Stimulated activated naive CD4-positive, alpha-beta T cell (primary cell): ENCODE measurements at regions not wholly inside any gene's neighbourhood (a gene's known extent, or its start where the extent isn't known, plus 50 kb on each side); places are given as distances from the start of the nearest gene placed in this dataset.
"Not testable (repeated sequence)": the region's sequence is repeated elsewhere in the genome, so short reads cannot be mapped to it uniquely, and the experiment has no call there.

Source experiments
- DNase-seq, 6 experiments: peaks; one replicate each; lab custom pipeline; 2025; lab: John Stamatoyannopoulos, UW

DNA sequence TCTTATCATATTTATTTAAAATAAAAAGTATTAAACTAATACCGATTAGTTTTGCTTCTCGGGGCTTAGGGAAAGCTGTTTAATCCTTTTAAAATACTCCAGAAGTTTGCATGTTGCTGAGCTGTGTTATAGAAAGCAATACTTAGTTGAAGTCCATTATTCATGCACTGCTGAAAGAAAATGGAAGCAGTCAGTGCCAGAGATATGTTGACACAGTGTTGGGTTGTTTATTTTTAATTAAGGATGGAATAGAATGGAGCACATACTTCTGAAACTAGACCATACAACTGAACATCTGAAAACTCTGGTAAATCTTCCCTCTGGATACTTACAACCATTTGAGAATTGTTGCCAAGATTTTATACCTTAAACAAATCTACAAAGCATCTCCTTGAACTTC, 282.7 kb upstream of the CCDC179 start:
- DNase-seq = no peak

DNA sequence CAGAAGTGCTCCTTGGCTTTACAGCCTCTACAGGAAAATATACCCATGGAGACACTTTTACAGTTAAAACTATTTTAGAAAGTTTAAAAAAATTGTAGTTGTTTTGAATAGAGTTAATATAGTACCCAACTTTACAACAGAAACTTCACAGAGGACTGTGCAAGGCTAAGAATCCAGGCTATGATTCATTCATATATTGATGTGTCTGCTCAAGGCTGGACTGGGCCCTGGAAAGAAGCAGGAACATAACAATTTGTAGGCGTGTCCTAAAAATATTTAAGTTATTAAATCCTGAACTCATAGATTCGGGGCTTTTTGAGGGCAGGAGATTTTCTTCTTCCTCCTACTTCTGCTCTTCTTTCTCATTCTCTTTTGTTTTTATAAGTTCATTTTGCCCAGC, 291.5 kb upstream of the CCDC179 start:
- DNase-seq = no peak

DNA sequence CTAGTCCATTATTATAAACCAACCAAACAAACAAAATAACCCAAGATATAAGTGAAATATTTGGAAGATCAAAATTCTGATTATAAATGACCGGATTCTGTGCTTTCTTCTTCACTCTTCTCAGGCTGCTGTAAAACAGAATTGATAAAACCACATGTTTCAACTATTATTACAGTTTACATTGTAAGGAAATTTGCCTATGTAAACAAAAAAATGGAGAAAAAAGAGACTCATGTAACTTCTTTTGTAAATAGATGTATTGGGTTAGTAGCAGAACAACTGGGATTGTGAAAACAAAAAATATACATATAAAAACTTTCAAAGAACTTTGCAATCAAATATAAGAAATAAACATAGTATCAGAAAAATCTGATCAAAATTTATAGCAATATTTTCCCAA, 295.2 kb upstream of the CCDC179 start:
- no peak for DNase-seq

DNA sequence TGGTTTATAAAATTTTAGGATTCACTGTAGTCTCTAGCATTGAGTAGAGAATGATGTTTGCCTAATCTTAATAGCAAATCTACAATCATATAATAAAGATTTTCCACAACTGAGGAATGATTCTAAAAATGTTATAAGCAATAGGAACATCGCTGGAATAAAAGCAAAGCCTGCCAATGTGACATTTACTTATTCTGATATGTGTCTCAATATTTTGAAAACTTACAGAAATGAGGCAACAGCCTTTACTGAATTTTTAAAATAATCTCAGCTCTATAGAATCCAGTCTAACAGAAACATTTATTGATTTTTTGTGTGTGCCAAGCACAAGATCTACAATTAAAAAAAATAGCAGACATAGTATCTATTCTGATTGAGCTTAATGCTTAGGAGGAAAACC, 303.7 kb upstream of the CCDC179 start:
- DNase-seq = no peak

DNA sequence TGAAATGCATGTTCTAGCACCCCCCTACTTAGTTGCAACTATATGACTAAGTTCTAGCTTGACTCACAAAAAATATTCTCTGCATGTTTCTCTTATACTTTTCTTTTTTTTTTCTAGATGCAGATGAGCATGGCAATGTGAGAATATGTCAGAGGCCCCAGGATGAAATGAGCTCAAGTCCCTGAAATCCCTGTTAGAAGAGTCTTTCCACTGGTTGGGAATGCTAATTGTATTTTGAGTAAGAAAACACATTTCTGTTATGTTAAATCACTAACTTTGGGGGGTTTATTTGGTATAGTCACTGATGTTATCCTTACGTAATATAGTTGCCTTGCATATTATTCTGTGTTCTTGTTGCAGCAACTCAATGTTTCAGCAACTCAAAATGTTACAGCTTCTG, 306.1 kb upstream of the CCDC179 start:
- DNase-seq = no peak

DNA sequence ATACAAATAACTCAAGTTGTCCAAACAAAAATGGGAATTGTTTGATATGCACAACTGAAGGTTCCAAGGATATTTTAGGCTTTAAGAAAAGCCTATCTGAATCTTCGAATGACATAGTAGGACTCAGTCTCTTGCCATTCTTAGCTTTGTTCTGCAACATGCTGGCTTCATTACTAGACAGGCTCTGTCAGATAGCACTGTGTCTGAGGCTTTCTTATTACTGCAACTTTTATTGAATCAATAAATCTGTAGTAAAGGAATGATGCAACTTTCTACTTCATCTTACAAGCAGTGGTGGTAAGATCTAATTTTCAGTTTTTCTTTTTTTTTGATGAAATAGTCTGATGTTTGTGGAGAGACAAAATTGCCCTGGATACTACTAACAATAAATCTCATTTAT, 319.3 kb upstream of the CCDC179 start:
- DNase-seq = no peak

DNA sequence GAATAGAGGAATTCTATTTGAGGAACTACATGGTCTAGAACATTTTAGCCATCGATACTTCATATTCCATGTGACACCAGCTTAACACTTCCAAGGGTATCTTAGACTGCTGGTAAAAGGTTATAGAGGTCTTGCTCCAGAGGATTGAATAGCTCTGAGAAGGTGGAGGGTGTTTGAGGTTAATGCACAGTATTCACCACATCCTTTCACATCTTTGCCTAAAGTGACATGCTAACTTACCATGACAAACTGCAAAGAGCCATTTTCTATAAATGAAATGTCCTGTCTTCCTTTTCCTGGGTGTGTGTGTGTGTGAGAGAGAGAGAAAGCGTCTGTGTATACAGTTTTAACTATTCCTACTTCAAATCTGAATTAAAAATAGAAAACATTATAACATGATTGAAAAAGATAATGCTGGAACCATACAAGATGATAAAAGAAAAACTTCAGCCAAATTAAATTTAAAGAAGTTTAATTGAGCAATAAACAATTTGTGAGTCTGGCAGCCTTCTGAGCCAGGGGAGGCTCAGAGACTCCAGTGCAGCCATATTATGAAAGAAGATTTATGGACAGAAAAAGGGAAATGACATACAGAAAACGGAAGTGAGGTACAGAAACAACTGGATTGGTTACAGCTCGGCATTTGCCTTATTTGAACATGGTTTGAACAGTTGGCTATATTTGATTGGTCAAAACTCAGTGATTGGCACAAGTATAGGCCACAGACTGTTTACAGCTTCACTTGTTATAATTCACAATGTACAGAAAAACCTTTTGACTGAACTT, 320.9 kb upstream of the CCDC179 start:
- no peak for DNase-seq

DNA sequence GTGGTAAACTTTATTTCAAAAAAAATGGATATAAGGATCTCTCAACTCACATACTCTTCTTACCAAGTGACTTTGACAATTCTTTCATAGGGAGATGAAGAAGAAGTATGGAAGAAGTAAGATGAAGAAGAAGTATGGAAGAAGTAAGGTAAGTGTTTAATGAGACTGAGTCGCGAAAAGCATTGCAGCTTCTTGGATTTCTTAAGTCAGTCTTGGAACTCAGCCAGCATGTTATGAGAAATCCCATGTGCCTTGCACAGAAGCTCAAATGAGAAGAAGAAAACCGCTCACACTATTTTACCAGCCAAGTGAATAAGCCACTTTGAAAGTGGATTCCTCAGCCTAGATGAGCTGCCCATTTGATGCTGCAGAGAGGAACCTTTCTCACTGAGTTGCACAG, 332.0 kb upstream of the CCDC179 start:
- DNase-seq = no peak

DNA sequence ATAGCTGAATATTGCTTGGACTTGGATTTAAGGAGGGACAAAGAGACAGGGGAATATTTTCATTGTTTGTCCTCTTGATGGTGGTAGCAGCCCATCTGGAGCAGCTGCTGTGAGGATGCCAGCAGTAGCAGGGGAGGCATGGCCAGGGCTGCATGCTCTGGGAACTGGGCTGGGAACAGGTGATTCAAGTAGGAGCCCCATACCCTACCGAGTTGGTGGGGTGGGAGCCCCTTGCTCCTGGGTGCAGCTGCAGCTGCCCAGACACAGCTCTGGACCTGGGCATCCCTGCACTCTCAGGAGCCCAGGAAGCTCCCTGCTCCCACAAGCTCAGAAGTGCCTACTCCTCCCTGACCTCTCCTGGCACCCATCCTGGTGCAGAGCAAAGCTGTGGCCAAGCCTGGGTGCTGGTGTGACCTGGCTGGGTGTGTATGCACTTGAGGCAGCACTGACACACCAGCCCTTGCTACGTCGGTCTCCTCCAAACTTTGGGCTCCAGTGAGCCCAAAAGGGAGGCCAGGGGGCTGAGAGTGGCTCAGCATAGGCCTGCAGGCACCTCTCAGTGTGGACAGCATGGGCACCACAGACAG, 341.8 kb upstream of the CCDC179 start:
- no peak for DNase-seq

DNA sequence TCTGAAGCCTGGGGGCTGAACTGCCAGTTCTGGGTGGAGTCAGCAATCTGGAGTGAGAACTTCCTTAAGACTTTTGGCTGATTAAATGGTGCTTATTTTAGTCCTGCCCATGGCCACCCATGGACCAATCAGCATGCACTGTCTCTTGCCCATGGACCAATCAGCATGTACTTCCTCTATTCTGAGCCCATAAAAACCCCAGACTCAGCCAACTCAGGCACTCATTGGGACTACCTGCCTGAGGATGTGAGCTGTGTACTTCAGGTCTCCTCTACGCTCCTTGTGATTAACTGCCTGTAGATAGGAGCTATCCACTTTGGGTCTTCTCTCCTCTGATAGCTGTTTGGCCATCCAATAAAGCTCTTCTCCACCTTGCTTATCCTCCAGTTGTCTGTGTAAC, 342.3 kb upstream of the CCDC179 start:
- DNase-seq = no peak

DNA sequence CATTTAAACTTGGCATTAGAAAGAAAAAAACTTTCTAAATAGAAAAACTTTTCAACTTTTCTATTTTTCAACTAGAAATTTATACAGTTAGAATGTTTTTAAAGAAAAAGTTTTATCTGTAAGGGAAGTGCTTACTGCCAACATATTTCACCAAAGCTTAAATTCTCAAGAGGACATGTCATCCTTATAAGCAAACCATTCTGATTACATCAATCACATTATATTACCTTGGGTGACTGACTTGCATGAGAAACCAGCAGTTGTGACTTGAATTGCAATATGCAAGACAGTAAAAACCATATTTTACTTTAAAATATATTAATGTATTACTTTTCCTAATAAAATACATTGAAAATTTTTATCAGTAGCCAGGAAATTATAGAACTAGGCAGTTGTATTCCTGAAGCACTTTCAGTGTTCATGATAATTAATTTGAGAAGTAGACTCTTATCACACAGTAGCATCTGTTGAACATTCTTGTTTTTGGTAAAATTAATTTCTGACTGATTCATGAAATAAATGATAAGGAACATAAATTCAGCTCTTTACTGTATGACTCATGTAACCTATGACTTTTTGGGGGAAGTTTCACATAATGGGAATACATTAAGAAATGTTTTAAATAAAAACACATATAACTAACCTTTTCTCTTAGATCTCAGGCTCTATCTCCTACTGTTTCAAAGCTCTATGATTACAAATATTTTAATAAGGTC, 345.0 kb upstream of the CCDC179 start:
- DNase-seq = no peak

DNA sequence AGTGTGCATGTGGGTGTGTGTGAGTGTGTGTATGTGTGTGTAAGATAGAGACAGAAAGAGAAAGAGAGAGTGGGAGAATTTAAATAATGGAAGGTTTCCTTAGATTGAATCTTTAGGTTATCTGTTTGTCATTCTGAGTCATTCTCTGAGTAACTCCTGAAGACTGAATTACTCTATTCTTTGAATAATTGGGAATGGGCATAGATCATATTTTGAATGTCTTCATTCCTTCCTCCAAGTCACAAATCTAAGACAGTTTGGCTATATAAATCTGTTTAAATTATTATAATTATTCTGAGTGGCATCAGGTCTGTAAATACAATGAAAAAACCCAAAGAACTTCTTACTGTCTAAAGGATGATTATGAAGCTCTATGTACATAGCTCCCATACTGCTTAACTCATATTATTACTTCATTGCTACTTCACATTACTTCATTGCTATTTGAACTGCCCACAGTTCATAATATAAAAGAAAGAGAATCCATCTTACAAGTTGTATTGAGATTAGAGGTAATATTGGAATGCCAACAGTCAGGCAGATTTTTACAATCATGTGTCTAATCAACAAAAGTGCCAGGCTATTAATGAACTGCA, 346.6 kb upstream of the CCDC179 start:
- DNase-seq = no peak

DNA sequence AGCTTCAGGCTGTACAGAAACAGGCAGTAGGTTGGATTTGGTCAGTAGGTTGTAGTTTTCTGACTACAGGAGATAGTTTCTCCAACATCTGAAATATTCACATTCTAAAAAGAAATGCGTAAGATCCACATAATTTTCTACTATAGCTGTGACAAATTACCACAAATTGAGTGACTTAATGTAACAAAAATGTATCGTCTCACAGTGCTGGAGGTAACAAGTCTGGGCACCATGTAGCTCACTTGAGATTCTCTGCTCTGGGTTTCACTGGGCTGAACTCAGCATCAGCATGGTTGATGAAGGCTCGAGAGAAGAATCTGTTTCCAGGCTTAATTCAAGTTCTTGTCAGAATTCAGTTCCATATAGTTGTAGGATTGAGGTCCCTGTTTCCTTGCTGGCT, 350.9 kb upstream of the CCDC179 start:
- DNase-seq = no peak

DNA sequence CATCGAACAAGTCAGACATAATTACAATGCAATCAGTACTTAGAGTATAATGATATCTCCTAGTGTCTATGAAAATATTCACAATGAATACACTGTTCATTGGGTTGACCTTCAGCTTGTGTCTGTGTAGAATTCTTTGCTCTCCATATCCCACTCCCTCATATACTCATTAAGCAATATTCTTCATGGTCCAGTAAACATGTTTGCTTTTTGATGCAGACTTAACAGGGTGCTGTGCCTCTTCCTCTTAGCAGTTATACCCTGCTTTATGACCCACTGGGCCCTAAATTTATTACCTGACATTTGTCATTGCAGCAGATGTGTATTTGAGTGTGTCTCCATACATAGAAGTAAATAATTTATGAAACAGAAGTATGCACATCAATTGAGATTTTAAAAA, 352.5 kb upstream of the CCDC179 start:
- no peak for DNase-seq

DNA sequence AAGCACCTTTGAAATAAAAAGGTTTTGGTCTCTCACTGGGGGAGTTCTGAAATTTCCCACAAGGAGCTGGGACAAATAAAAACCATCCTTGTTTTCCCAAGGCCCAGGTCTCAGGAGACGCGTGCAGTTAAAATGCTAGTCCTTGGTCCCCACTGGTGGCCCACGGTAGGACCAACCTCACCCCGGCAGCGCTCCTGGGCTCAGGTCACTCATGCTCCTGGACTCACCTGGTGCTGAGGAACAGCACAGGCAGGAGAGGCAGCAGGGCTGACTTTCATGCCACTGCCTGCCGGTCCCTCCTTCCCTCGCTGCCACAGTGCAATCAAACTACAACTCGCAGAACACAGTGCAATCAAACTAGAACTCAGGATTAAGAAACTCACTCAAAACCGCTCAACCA, 356.8 kb upstream of the CCDC179 start:
- no peak for DNase-seq

DNA sequence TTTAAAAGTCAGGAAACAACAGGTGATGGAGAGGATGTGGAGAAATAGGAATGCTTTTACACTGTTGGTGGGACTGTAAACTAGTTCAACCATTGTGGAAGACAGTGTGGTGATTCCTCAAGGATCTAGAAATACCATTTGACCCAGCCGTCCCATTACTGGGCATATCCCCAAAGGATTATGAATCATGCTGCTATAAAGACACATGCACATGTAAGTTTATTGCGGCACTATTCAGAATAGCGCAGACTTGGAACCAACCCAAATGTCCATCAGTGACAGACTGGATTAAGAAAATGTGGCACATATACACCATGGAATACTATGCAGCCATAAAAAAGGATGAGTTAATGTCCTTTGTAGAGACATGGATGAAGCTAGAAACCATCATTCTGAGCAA, 359.8 kb upstream of the CCDC179 start:
- DNase-seq = not testable (repeated sequence)

DNA sequence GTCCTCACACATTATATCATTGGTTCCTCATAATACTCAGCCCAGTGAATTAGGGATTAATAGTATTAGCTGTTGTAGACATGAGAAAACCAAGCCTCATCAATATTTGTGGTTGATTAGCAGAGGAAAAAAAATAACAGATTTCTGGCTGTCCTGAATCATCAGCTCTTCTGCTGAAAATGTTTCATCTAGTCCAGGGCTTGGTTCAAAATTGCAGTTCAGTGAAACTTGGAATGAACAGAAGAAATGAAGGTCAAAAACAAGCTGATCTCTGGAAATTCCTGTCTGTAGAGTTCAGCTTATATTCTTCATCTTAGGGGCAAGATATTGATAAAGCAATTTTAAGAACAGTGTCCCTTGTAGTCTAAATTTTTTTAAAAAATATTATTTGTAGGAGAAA, 361.1 kb upstream of the CCDC179 start:
- no peak for DNase-seq

DNA sequence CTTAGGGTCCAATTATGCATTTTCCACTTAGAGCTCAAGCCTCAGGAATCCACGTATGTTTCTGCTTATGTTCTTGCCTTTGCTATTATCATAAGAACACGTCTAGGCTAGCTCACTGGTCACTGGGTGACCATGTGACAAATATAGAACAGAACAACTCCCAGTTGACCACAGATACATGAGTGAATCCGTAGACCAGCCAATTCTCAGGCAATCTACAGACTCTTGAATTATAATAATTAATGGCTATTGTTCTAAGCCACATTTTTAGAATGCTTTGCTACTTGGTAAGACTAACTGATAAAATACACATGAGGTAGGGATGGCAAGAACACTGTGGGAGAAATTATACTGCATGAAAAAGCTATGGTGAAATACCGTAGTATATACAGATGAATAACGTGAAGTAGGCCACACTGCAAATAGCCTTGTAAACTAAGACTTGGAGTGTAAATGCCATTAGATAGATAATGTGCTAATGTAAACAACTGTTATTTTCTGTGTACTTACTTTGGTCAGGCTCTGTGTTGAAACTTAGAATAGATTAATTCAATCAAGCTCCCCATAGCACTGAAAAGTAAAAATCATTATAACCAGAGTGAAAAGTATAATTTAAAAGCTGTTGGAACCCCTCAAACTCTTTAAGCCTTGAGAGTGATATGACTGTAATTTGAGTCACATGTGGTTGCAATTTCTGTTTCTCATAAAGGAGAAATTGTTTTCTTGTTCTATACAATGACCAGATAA, 366.2 kb upstream of the CCDC179 start:
- no peak for DNase-seq

DNA sequence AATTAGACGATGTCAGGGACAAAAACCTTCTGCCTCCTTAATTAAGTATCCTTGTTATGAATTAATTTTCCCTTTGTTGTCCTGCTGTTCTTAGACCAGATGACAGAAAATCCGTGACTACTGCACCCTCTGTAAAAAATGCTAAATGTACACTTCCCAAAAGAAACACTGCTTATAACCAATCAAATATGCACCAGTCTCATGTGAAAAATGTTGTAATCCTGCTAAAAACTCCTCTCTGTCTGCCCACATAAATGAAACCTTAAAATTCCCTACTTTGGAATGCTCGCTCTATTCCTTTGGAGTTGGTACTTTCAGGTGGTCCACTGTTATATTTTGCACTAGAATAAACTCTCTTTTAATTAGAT, 366.8 kb upstream of the CCDC179 start:
- no peak for DNase-seq

DNA sequence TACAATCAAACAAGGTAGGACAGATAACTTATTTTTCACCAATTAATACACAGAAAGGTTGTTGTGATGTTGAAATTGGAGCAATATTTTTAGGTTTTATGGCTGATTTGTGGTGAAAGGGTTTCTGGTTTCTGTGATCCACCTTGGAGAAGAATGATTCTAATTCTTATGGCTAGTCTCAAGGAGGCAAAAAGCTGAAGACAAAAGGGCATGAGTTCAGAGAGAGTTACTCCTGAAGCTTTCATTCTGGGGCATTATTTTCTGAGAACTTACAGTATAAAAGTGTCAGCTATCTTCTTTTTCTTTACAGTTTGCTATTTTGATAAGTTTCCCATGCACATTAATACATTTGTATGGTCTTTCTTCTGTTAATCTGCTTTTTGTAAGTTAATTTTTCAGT, 372.4 kb upstream of the CCDC179 start:
- no peak for DNase-seq

DNA sequence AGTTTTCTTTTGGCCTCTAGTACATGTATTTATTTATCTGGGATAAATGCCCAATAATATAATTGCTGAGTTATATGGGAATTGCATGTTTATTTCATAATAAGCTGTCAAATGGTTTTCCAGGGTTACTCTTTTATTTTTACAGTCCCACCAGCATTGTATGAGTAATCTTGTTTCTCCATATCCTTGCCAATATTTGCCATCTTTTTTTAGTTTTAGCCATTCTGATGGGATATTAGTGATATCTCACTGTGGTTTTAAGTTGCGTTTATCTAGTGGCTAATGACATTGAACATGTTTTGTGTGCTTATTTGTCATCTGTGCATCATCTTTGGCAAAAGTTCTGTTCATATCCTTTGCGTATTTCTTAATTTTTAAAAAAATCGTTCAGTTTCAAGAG, 372.8 kb upstream of the CCDC179 start:
- DNase-seq = no peak

DNA sequence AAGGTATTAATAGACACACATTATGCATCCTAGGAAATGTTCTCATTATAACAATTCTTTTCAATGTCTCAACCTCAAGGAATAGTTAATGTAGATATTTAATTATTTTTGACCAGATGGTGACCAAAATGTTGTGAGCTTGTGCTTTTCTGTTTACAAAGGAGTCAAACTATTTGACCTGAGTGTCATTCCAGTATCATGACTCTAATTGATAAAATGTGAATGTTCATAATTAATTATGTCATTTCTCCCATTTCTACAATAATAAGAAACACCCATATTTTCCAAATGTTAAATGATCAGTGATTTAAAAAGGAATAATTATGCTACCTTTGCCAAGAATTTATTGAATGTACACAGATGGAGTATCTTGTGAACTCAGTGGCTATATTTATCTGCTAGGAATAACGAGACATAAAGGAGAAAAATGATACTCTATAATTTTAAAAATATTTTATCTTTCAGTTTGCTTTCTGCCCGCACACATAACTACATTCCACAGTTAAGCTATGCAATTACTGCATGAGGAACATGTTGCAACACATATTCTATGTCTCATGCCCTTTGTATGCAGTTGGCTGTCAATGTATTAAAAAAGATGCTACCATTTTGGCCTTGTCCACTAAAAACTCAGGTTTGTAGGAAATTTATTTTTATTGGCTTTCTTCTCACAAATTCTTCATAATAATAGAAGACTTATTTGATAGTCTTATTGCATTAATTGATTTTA, 376.7 kb upstream of the CCDC179 start:
- DNase-seq = no peak
